Body of pancreas (tissue), 4 donors: ENCODE measurements at regions not wholly inside any gene's neighbourhood (a gene's known extent, or its start where the extent isn't known, plus 50 kb on each side); places are given as distances from the start of the nearest gene placed in this dataset.

Experiments
- POLR2A ChIP-seq, 3 donors: fragments of 450-650 bp; IDR thresholded peaks; one replicate each; pipeline ENCODE4 v1.6.1; 2016; ENCODE audit warnings: antibody characterized with exemption in 3 of 3, mild to moderate bottlenecking in 2 of 3
- TF ChIP-seq, protein P1 (sequence below), 7 experiments: fragments of 450-650 bp in 4 of 7; fragments of 200-600 bp in 3 of 7; sonication (generic) in 3 of 7; IDR thresholded peaks; one replicate each; pipeline ENCODE4 v1.5.1; 2016 to 2019; ENCODE audit warnings: antibody characterized with exemption in 7 of 7

- TF ChIP-seq, protein P1, sequence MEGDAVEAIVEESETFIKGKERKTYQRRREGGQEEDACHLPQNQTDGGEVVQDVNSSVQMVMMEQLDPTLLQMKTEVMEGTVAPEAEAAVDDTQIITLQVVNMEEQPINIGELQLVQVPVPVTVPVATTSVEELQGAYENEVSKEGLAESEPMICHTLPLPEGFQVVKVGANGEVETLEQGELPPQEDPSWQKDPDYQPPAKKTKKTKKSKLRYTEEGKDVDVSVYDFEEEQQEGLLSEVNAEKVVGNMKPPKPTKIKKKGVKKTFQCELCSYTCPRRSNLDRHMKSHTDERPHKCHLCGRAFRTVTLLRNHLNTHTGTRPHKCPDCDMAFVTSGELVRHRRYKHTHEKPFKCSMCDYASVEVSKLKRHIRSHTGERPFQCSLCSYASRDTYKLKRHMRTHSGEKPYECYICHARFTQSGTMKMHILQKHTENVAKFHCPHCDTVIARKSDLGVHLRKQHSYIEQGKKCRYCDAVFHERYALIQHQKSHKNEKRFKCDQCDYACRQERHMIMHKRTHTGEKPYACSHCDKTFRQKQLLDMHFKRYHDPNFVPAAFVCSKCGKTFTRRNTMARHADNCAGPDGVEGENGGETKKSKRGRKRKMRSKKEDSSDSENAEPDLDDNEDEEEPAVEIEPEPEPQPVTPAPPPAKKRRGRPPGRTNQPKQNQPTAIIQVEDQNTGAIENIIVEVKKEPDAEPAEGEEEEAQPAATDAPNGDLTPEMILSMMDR (IDR thresholded peaks at IDR 0.05) = no peak
- TF ChIP-seq POLR2A (IDR thresholded peaks at IDR 0.05) = no peak
Observed at GRCh38 chr6:113347436-113347835, 509.7 kb upstream of the MARCKS start.
